ENCODE measurements at regions not wholly inside any gene's neighbourhood (a gene's known extent, or its start where the extent isn't known, plus 50 kb on each side); places are given as distances from the start of the nearest gene placed in this dataset.
"Not testable (repeated sequence)": the region's sequence is repeated elsewhere in the genome, so short reads cannot be mapped to it uniquely, and the experiment has no call there.

- no peak for TF ChIP-seq POLR2A (IDR thresholded peaks at IDR 0.05)
- no peak for TF ChIP-seq CTCF (IDR thresholded peaks at IDR 0.05)
- TF ChIP-seq EP300 (IDR thresholded peaks at IDR 0.05): no peak
- TF ChIP-seq POLR2AphosphoS5 (IDR thresholded peaks at IDR 0.05): no peak
- Histone ChIP-seq H3K9me3 (peaks cover 0 to 29% (median 0%) of the 10 kb centered on the region in 3 donors), H3K27me3 (no peaks in the 10 kb centered on the region), H3K36me3 (no peaks in the 10 kb centered on the region), H3K27ac (no peak overlapping the region), H3K4me1 (no peaks in the 10 kb centered on the region), H3K4me3 (no peak overlapping the region)
- no peak for ATAC-seq
- 63 to 66% methylated on average over 5 to 6 of the region's 6 CpGs for WGBS, 2 donors (ENCODE audit: low coverage in 1 of 2)
These were observed 88.2 kb upstream of the GLI2 start for GRCh38 chr2:120647487-120647886.

DNA sequence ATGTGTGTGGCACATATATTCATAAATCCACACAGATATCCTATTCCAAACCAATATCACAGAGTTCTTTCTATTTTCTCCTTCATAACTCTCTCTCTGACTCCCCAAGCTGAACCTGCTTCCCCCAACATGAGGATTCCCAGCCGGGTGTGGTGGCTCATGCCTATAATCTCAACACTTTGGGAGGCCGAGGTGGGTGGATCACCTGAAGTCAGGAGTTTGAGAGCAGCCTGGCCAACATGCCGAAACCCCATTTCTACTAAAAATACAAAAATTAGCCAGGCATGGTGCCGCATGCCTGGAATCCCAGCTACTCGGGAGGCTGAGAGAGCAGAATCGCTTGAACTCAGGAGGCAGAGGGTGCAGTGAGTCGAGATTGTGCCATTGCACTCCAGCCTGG lies 86.3 kb upstream of the GLI2 start:
- H3K36me3 ChIP-seq, H3K4me3 ChIP-seq, H3K27ac ChIP-seq, ATAC-seq, H3K4me1 ChIP-seq: not testable (repeated sequence)
- H3K27me3 ChIP-seq: peaks cover 15% of the 10 kb centered on the region
- WGBS, 2 donors (ENCODE audit: low coverage in 1 of 2): 80% methylated on average over 3 of the region's 7 CpGs; no CpG with 5 or more reads in 1 of the 2 donors
- peaks cover 0 to 29% (median 0%) of the 10 kb centered on the region in 3 donors for H3K9me3 ChIP-seq

DNA sequence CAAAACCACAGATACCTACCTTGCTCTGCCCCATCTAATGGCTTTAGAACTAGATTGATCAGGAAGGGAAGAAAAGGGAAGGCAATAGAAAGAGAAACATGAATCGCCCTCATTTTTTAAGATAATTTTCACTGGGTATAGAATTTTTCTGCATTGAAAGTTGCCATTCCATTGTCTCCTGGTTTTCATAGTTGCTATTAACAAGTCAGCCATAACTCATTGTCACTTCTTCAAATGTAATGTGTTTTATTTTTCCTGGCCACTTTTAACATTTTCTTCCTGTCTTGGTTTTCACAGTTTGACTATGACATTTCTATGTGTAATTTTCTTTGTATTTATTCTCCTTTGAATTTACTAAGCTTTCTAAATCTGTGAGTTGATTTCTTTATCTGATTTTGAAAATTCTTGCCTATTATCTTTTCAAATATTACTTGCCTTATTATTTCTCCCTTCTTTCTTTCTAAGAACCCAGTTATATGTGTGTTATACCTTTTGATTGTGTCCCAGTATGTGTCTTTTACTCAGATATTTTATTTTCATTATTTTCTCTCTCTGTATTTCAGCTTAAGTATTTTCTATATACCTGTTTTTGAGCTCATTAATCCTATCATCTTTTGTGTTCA lies 85.5 kb upstream of the GLI2 start:
- ATAC-seq: no peak
- H3K4me1 ChIP-seq: peaks cover 0 to 11% (median 0%) of the 10 kb centered on the region in 3 donors
- H3K27ac ChIP-seq: no peak overlapping the region
- 100% methylated on average over 1 of the region's 1 CpG; no CpG with 5 or more reads in 1 of the 2 donors for WGBS, 2 donors (ENCODE audit: low coverage in 1 of 2)
- H3K4me3 ChIP-seq: no peak overlapping the region
- no peaks in the 10 kb centered on the region for H3K36me3 ChIP-seq
- peaks cover 0 to 29% (median 0%) of the 10 kb centered on the region in 3 donors for H3K9me3 ChIP-seq
- H3K27me3 ChIP-seq: peaks cover 22% of the 10 kb centered on the region
- TF ChIP-seq POLR2AphosphoS5 (IDR thresholded peaks at IDR 0.05) (no peak), CTCF (IDR thresholded peaks at IDR 0.05) (no peak), POLR2A (IDR thresholded peaks at IDR 0.05) (no peak), EP300 (IDR thresholded peaks at IDR 0.05) (no peak)

- no peak overlapping the region for H3K4me3 ChIP-seq
- H3K27me3 ChIP-seq: peaks cover 25% of the 10 kb centered on the region
- ATAC-seq: no peak
- peaks cover 0 to 29% (median 0%) of the 10 kb centered on the region in 3 donors for H3K9me3 ChIP-seq
- no peak overlapping the region for H3K27ac ChIP-seq
- peaks cover 0 to 22% (median 0%) of the 10 kb centered on the region in 3 donors for H3K4me1 ChIP-seq
- no peak for TF ChIP-seq CTCF (IDR thresholded peaks at IDR 0.05)
- TF ChIP-seq POLR2A (IDR thresholded peaks at IDR 0.05): no peak
- TF ChIP-seq EP300 (IDR thresholded peaks at IDR 0.05): no peak
- no peak for TF ChIP-seq POLR2AphosphoS5 (IDR thresholded peaks at IDR 0.05)
- no peaks in the 10 kb centered on the region for H3K36me3 ChIP-seq
These were observed 83.8 kb upstream of the GLI2 start for GRCh38 chr2:120651818-120652217.

DNA sequence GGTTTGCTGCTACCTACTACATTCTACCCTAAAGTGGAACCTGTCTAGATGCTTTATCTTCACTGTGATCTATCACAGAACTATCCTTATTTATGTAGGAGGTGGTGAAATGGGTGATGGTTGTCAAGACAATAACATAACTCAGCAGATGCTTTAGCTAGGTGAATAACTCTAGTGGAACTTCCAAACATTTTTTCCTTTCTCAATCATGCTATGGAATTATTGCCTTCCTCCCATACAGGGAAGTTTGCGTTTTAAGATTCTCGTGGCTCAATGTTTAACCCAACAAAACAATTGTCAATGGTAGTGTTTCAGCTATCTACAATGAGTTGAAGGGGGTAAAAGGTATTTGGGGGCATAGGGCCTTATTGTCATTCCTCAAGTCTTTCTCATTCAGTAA lies 82.6 kb upstream of the GLI2 start:
- Histone ChIP-seq H3K4me1 (peaks cover 0 to 29% (median 0%) of the 10 kb centered on the region in 3 donors), H3K27ac (no peak overlapping the region), H3K4me3 (no peak overlapping the region), H3K27me3 (peaks cover 25% of the 10 kb centered on the region), H3K9me3 (peaks cover 0 to 29% (median 0%) of the 10 kb centered on the region in 3 donors), H3K36me3 (no peaks in the 10 kb centered on the region)
- 36 to 68% methylated on average over 2 of the region's 2 CpGs for WGBS, 2 donors (ENCODE audit: low coverage in 1 of 2)
- TF ChIP-seq EP300 (IDR thresholded peaks at IDR 0.05) (no peak), POLR2AphosphoS5 (IDR thresholded peaks at IDR 0.05) (no peak), POLR2A (IDR thresholded peaks at IDR 0.05) (no peak), CTCF (IDR thresholded peaks at IDR 0.05) (no peak)
- ATAC-seq: no peak

Measured in gastroesophageal sphincter (tissue), 4 donors.